Coronary artery (tissue), 2 donors: ENCODE measurements at regions not wholly inside any gene's neighbourhood (a gene's known extent, or its start where the extent isn't known, plus 50 kb on each side); places are given as distances from the start of the nearest gene placed in this dataset.

Experiments
- DNase-seq: peaks from one replicate; pipeline ENCODE4 v3.0.0-alpha.2; 2017; ENCODE audit warnings: low spot score
- H3K27ac ChIP-seq, 2 donors: fragments of 200-600 bp; sonication (generic); one replicate each; pipeline ENCODE4 v1.5.1; 2016 to 2019
- H3K4me3 ChIP-seq: fragments of 200-600 bp; sonication (generic); 2 replicates; pipeline ENCODE4 v1.5.1; 2016; ENCODE audit warnings: mild to moderate bottlenecking, moderate library complexity
- CTCF ChIP-seq: fragments of 200-600 bp; sonication (generic); IDR thresholded peaks from one replicate; pipeline ENCODE4 v1.5.1; 2019; ENCODE audit warnings: antibody characterized with exemption

GRCh38 chr19:30679789-30680188 lies 307.6 kb downstream of the ZNF536 start:
- TF ChIP-seq CTCF, result no peak
- Histone ChIP-seq H3K27ac (no peak overlapping the region), H3K4me3 (no peak overlapping the region)
- DNase-seq, result no peak

GRCh38 chr19:30679153-30679702 lies 307.0 kb downstream of the ZNF536 start:
- H3K27ac ChIP-seq, result no peak overlapping the region
- no peak for DNase-seq
- no peak for TF ChIP-seq CTCF
- H3K4me3 ChIP-seq, result no peak overlapping the region

- no peak for DNase-seq
- Histone ChIP-seq H3K4me3 (no peak overlapping the region), H3K27ac (no peak overlapping the region)
- TF ChIP-seq CTCF, result no peak
Measured at GRCh38 chr19:30678168-30678567, 306.0 kb downstream of the ZNF536 start.

GRCh38 chr19:30677702-30678101 lies 305.5 kb downstream of the ZNF536 start:
- H3K4me3 ChIP-seq, result no peak overlapping the region
- H3K27ac ChIP-seq, result no peak overlapping the region
- DNase-seq, result no peak
- TF ChIP-seq CTCF, result no peak

GRCh38 chr19:30676990-30677679 lies 305.0 kb downstream of the ZNF536 start:
- no peak for DNase-seq
- Histone ChIP-seq H3K27ac (no peak overlapping the region), H3K4me3 (no peak overlapping the region)
- no peak for TF ChIP-seq CTCF

- no peak overlapping the region for H3K4me3 ChIP-seq
- TF ChIP-seq CTCF, result no peak
- H3K27ac ChIP-seq, result no peak overlapping the region
- DNase-seq, result peak; percentile 33
Measured at GRCh38 chr19:30675086-30675485, 302.9 kb downstream of the ZNF536 start.

- DNase-seq, result peak; percentile 56
Measured at GRCh38 chr19:30674656-30675055, 302.5 kb downstream of the ZNF536 start.

More at GRCh38 chr19:30674656-30675055, 302.5 kb downstream of the ZNF536 start:
- no peak overlapping the region for H3K27ac ChIP-seq
- no peak for TF ChIP-seq CTCF
- no peak overlapping the region for H3K4me3 ChIP-seq
